HL-60 (cell line): ENCODE measurements at regions not wholly inside any gene's neighbourhood (a gene's known extent, or its start where the extent isn't known, plus 50 kb on each side); places are given as distances from the start of the nearest gene placed in this dataset.

Experiments used
- DNase-seq, 2 experiments: peaks; one replicate each; pipeline ENCODE4 v3.0.0-alpha.2; 2010 to 2020; ENCODE audit warnings: low read depth in 1 of 2, low spot score in 1 of 2
- H3K27ac ChIP-seq: fragments of 250-450 bp; sonication (Bioruptor Pico); replicated peaks from 2 replicates; pipeline ENCODE4 v1.5.1; 2020; ENCODE audit warnings: mild to moderate bottlenecking, moderate library complexity
- H3K27me3 ChIP-seq: fragments of 250-450 bp; sonication (Bioruptor Pico); 2 replicates; pipeline ENCODE4 v1.5.1; 2021; ENCODE audit warnings: mild to moderate bottlenecking, moderate library complexity; ENCODE audit not compliant: insufficient read depth, poor library complexity, severe bottlenecking
- H3K4me3 ChIP-seq: replicated peaks from 2 replicates; pipeline ENCODE4 v1.5.1; 2011; ENCODE audit warnings: mild to moderate bottlenecking, control low read depth, low read length; ENCODE audit not compliant: insufficient read depth
- CTCF ChIP-seq: IDR thresholded peaks from one replicate; pipeline ENCODE4 v1.5.1; 2011; ENCODE audit warnings: low read length, control low read depth, inconsistent platforms; ENCODE audit not compliant: insufficient read depth
- GABPA ChIP-seq: IDR thresholded peaks from 2 replicates; pipeline ENCODE4 v1.6.1; 2012; ENCODE audit warnings: low read depth
- POLR2AphosphoS5 ChIP-seq: IDR thresholded peaks from 2 replicates; pipeline ENCODE4 v1.6.1; 2012; ENCODE audit warnings: low read depth
- REST ChIP-seq: IDR thresholded peaks from 2 replicates; pipeline ENCODE4 v1.6.1; 2012; ENCODE audit warnings: low read depth; ENCODE audit not compliant: insufficient replicate concordance
- SPI1 ChIP-seq: IDR thresholded peaks from 2 replicates; pipeline ENCODE4 v1.6.1; 2012; ENCODE audit warnings: low read depth, mild to moderate bottlenecking, borderline replicate concordance

- no peak overlapping the region for H3K4me3 ChIP-seq
- DNase-seq = no peak
- no peaks in the 10 kb centered on the region for H3K27me3 ChIP-seq
- no peak for TF ChIP-seq GABPA
- TF ChIP-seq POLR2AphosphoS5 = no peak
- TF ChIP-seq CTCF = no peak
- TF ChIP-seq SPI1 = no peak
- no peak for TF ChIP-seq REST
- no peak overlapping the region for H3K27ac ChIP-seq
Observed at GRCh38 chr4:25525896-25526295, 129.8 kb upstream of the SLC34A2 start.

- TF ChIP-seq SPI1 = no peak
- no peak for TF ChIP-seq POLR2AphosphoS5
- no peak for TF ChIP-seq REST
- no peak for TF ChIP-seq CTCF
- TF ChIP-seq GABPA = no peak
- Histone ChIP-seq H3K27me3 (no peaks in the 10 kb centered on the region), H3K4me3 (no peak overlapping the region), H3K27ac (no peak overlapping the region)
- no peak for DNase-seq
Observed at GRCh38 chr4:25527034-25527433, 128.6 kb upstream of the SLC34A2 start.

- Histone ChIP-seq H3K27ac (no peak overlapping the region), H3K4me3 (no peak overlapping the region), H3K27me3 (no peaks in the 10 kb centered on the region)
- TF ChIP-seq SPI1 = no peak
- TF ChIP-seq CTCF = no peak
- TF ChIP-seq GABPA = no peak
- no peak for TF ChIP-seq POLR2AphosphoS5
- no peak for DNase-seq
Observed at GRCh38 chr4:25528391-25528790, 127.3 kb upstream of the SLC34A2 start.

GRCh38 chr4:25531272-25531671 is 124.4 kb upstream of the SLC34A2 start:
- no peak overlapping the region for H3K27ac ChIP-seq
- no peaks in the 10 kb centered on the region for H3K27me3 ChIP-seq
- H3K4me3 ChIP-seq = no peak overlapping the region
- DNase-seq = no peak
- TF ChIP-seq POLR2AphosphoS5 (no peak), CTCF (peak; percentile 7)
